ENCODE measurements at regions not wholly inside any gene's neighbourhood (a gene's known extent, or its start where the extent isn't known, plus 50 kb on each side); places are given as distances from the start of the nearest gene placed in this dataset.

DNA sequence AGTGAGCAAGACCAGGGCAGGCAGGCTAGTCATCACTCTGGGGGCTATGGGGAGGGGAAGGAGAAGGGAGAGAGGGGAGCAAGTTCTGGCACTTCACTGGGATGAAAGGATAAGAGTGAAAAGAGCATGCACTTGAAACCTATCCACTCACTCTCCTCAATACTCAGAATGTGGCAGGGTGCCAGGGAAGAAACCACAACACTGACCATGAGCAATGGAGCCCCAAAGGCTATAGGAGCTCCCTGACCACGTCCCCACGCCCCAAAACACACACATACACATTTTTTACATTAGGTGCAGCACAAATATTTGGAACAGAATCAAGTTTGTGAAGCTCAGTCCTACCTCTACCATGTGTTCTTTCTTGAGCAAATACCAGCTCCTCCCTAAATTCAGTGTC lies 132.2 kb downstream of the IDS start:
- no peaks in the 10 kb centered on the region for H3K79me2 ChIP-seq (ENCODE audit: insufficient read depth, low read depth)
- no peaks in the 10 kb centered on the region for H3K36me3 ChIP-seq (ENCODE audit: insufficient read depth)
- TF ChIP-seq, protein P1, sequence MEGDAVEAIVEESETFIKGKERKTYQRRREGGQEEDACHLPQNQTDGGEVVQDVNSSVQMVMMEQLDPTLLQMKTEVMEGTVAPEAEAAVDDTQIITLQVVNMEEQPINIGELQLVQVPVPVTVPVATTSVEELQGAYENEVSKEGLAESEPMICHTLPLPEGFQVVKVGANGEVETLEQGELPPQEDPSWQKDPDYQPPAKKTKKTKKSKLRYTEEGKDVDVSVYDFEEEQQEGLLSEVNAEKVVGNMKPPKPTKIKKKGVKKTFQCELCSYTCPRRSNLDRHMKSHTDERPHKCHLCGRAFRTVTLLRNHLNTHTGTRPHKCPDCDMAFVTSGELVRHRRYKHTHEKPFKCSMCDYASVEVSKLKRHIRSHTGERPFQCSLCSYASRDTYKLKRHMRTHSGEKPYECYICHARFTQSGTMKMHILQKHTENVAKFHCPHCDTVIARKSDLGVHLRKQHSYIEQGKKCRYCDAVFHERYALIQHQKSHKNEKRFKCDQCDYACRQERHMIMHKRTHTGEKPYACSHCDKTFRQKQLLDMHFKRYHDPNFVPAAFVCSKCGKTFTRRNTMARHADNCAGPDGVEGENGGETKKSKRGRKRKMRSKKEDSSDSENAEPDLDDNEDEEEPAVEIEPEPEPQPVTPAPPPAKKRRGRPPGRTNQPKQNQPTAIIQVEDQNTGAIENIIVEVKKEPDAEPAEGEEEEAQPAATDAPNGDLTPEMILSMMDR (conservative IDR thresholded peaks at IDR 0.05; ENCODE audit: low read depth, low read length), result no peak
- no peak overlapping the region for H3K9ac ChIP-seq
- no peak overlapping the region for H3K27ac ChIP-seq
- no peaks in the 10 kb centered on the region for H4K20me1 ChIP-seq (ENCODE audit: insufficient read depth)
- no peak overlapping the region for H3K4me2 ChIP-seq
- no peak overlapping the region for H3K4me3 ChIP-seq (IDR thresholded peaks at IDR 0.05; ENCODE audit: insufficient read depth, low read depth, low read length)
- H3K4me1 ChIP-seq (ENCODE audit: low read depth, poor library complexity, severe bottlenecking), result no peaks in the 10 kb centered on the region
- H2AFZ ChIP-seq (ENCODE audit: low read depth), result no peak overlapping the region
- no peaks in the 10 kb centered on the region for H3K27me3 ChIP-seq (ENCODE audit: insufficient read depth, low read depth)

DNA sequence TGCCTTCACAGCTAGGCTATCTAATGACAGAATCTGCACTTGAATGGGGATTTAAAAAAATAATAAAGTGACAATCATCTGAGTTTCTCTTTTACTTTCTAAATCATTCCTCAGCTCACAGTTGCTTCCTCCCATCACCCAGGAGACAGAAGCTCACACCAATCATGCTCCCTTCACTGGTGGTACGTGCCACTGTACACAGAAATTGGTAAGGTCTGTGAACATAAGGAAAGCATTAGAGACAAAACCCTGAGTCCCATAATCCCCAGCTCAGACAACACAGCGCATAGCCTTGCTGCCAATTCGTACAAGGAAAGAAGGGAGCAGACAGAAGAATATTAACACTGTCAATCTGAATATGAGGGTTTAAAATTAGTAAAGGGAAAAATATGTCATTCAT lies 133.1 kb downstream of the IDS start:
- no peak overlapping the region for H3K27ac ChIP-seq
- no peaks in the 10 kb centered on the region for H3K36me3 ChIP-seq (ENCODE audit: insufficient read depth)
- H3K4me3 ChIP-seq (IDR thresholded peaks at IDR 0.05; ENCODE audit: insufficient read depth, low read depth, low read length), result no peak overlapping the region
- no peaks in the 10 kb centered on the region for H3K4me1 ChIP-seq (ENCODE audit: low read depth, poor library complexity, severe bottlenecking)
- no peaks in the 10 kb centered on the region for H4K20me1 ChIP-seq (ENCODE audit: insufficient read depth)
- no peak overlapping the region for H3K4me2 ChIP-seq
- H2AFZ ChIP-seq (ENCODE audit: low read depth), result no peak overlapping the region
- no peak overlapping the region for H3K9ac ChIP-seq
- no peaks in the 10 kb centered on the region for H3K79me2 ChIP-seq (ENCODE audit: insufficient read depth, low read depth)
- TF ChIP-seq, protein P1 (conservative IDR thresholded peaks at IDR 0.05; ENCODE audit: low read depth, low read length), result no peak
- no peaks in the 10 kb centered on the region for H3K27me3 ChIP-seq (ENCODE audit: insufficient read depth, low read depth)

DNA sequence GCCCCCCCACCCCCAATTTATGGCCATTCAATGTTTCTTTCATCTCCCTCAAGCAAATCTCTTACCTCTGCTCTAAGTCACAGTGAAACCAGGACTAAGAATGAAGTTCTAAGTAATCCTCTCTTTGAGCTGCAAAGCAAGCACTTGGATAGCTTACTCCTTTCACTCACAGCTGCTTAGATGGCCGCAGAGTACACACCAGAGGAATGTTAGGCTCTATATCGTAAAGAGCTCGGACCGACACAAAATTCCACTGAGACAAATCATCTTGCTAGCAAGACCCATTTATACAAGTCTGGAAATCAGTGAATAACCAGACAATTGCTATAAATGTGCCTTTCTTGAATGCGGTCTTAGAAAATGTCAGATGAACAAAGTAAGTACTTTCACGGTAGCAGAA lies 135.0 kb downstream of the IDS start:
- Histone ChIP-seq H3K36me3 (ENCODE audit: insufficient read depth) (no peaks in the 10 kb centered on the region), H2AFZ (ENCODE audit: low read depth) (no peak overlapping the region), H3K27me3 (ENCODE audit: insufficient read depth, low read depth) (no peaks in the 10 kb centered on the region), H3K27ac (no peak overlapping the region), H3K79me2 (ENCODE audit: insufficient read depth, low read depth) (no peaks in the 10 kb centered on the region), H3K4me3 (IDR thresholded peaks at IDR 0.05; ENCODE audit: insufficient read depth, low read depth, low read length) (no peak overlapping the region), H3K4me1 (ENCODE audit: low read depth, poor library complexity, severe bottlenecking) (no peaks in the 10 kb centered on the region), H3K9ac (no peak overlapping the region), H3K4me2 (no peak overlapping the region), H4K20me1 (ENCODE audit: insufficient read depth) (no peaks in the 10 kb centered on the region)
- TF ChIP-seq, protein P1 (conservative IDR thresholded peaks at IDR 0.05; ENCODE audit: low read depth, low read length), result no peak

DNA sequence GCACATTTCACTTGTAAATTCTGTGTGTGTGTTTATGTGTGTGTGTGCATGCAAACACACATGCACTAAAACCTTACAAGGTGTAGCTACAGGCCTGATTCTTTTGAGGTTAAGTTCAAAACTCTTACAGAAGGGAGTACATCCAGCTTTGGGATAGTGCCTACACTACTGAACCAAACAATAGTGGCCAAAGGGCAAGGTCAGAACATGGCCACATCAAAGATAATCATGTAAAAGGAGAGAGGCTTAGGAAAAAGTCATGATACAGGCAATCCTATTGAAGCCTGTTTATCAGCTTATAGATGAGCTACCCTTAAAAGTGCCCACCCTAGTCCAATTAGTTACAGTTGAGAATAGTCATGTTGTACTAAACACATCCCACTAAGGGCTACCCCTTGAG lies 139.6 kb downstream of the IDS start:
- no peak overlapping the region for H3K4me3 ChIP-seq (IDR thresholded peaks at IDR 0.05; ENCODE audit: insufficient read depth, low read depth, low read length)
- no peaks in the 10 kb centered on the region for H4K20me1 ChIP-seq (ENCODE audit: insufficient read depth)
- TF ChIP-seq, protein P1 (conservative IDR thresholded peaks at IDR 0.05; ENCODE audit: low read depth, low read length), result no peak
- no peaks in the 10 kb centered on the region for H3K36me3 ChIP-seq (ENCODE audit: insufficient read depth)
- H3K27me3 ChIP-seq (ENCODE audit: insufficient read depth, low read depth), result no peaks in the 10 kb centered on the region
- H2AFZ ChIP-seq (ENCODE audit: low read depth), result no peak overlapping the region
- H3K27ac ChIP-seq, result no peak overlapping the region
- H3K4me2 ChIP-seq, result no peak overlapping the region
- no peaks in the 10 kb centered on the region for H3K4me1 ChIP-seq (ENCODE audit: low read depth, poor library complexity, severe bottlenecking)
- no peak overlapping the region for H3K9ac ChIP-seq
- no peaks in the 10 kb centered on the region for H3K79me2 ChIP-seq (ENCODE audit: insufficient read depth, low read depth)

DNA sequence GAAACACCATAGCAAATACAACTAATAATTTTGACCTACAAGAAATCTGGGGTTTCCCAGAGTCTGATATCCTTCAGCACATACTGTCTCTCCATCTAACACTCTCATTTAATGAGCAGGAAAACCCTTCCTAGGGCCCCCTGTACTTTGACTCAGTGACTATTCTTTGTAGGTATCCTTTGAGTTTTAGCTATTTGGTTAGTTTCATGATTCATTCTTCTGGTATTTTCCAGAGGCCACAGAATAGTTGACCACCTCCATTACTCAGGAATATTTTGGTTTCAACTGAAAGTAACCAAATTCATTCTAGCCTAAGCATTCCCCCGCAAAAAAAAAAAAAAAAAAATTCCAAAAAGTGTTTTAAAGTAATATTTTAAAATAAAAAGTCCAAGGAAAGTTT lies 140.0 kb downstream of the IDS start:
- Histone ChIP-seq H3K9ac (no peak overlapping the region), H3K4me3 (IDR thresholded peaks at IDR 0.05; ENCODE audit: insufficient read depth, low read depth, low read length) (no peak overlapping the region), H3K4me1 (ENCODE audit: low read depth, poor library complexity, severe bottlenecking) (no peaks in the 10 kb centered on the region), H4K20me1 (ENCODE audit: insufficient read depth) (no peaks in the 10 kb centered on the region), H3K36me3 (ENCODE audit: insufficient read depth) (no peaks in the 10 kb centered on the region), H3K27me3 (ENCODE audit: insufficient read depth, low read depth) (no peaks in the 10 kb centered on the region), H3K27ac (no peak overlapping the region), H3K79me2 (ENCODE audit: insufficient read depth, low read depth) (no peaks in the 10 kb centered on the region), H3K4me2 (no peak overlapping the region), H2AFZ (ENCODE audit: low read depth) (no peak overlapping the region)
- TF ChIP-seq, protein P1 (conservative IDR thresholded peaks at IDR 0.05; ENCODE audit: low read depth, low read length), result no peak

Data from KMS-11 (cell line).